ENCODE measurements at regions not wholly inside any gene's neighbourhood (a gene's known extent, or its start where the extent isn't known, plus 50 kb on each side); places are given as distances from the start of the nearest gene placed in this dataset.

GRCh38 chr11:32200136-32200847, 109.4 kb downstream of the RCN1 start:
- no peak for DNase-seq (ENCODE audit: low read depth in 2 of 2)

- no peak for DNase-seq (ENCODE audit: low read depth in 2 of 2)
These were observed 113.9 kb downstream of the RCN1 start for GRCh38 chr11:32204751-32205150.

- no peak for DNase-seq (ENCODE audit: low read depth in 2 of 2)
These were observed 119.7 kb downstream of the RCN1 start for GRCh38 chr11:32210556-32210955.

- DNase-seq (ENCODE audit: low read depth in 2 of 2), result no peak
These were observed 122.3 kb downstream of the RCN1 start for GRCh38 chr11:32213223-32213622.

- no peak for DNase-seq (ENCODE audit: low read depth in 2 of 2)
These were observed 124.3 kb downstream of the RCN1 start for GRCh38 chr11:32215157-32215556.

- no peak for DNase-seq (ENCODE audit: low read depth in 2 of 2)
These were observed 125.9 kb downstream of the RCN1 start for GRCh38 chr11:32216749-32217148.

- no peak for DNase-seq (ENCODE audit: low read depth in 2 of 2)
These were observed 128.4 kb downstream of the RCN1 start for GRCh38 chr11:32219320-32219719.

- no peak for DNase-seq (ENCODE audit: low read depth in 2 of 2)
These were observed 130.7 kb downstream of the RCN1 start for GRCh38 chr11:32221476-32222032.

GRCh38 chr11:32224580-32224979, 133.7 kb downstream of the RCN1 start:
- no peak for DNase-seq (ENCODE audit: low read depth in 2 of 2)

GRCh38 chr11:32225571-32226285, 134.9 kb downstream of the RCN1 start:
- no peak for DNase-seq (ENCODE audit: low read depth in 2 of 2)

- DNase-seq (ENCODE audit: low read depth in 2 of 2), result no peak
These were observed 135.6 kb downstream of the RCN1 start for GRCh38 chr11:32226480-32226879.

- no peak for DNase-seq (ENCODE audit: low read depth in 2 of 2)
These were observed 138.8 kb downstream of the RCN1 start for GRCh38 chr11:32229576-32230240.

GRCh38 chr11:32231909-32232493, 141.1 kb downstream of the RCN1 start:
- DNase-seq (ENCODE audit: low read depth in 2 of 2), result no peak

- DNase-seq (ENCODE audit: low read depth in 2 of 2), result no peak
These were observed 141.6 kb downstream of the RCN1 start for GRCh38 chr11:32232516-32232915.

GRCh38 chr11:32233276-32233675, 142.4 kb downstream of the RCN1 start:
- DNase-seq (ENCODE audit: low read depth in 2 of 2), result no peak

GRCh38 chr11:32233928-32234327, 143.1 kb downstream of the RCN1 start:
- DNase-seq (ENCODE audit: low read depth in 2 of 2), result no peak

- no peak for DNase-seq (ENCODE audit: low read depth in 2 of 2)
These were observed 153.6 kb downstream of the RCN1 start for GRCh38 chr11:32244453-32244852.

GRCh38 chr11:32253706-32254105, 162.8 kb downstream of the RCN1 start:
- DNase-seq (ENCODE audit: low read depth in 2 of 2), result no peak

- no peak for DNase-seq (ENCODE audit: low read depth in 2 of 2)
These were observed 165.0 kb downstream of the RCN1 start for GRCh38 chr11:32255841-32256240.

GRCh38 chr11:32256466-32256865, 165.6 kb downstream of the RCN1 start:
- no peak for DNase-seq (ENCODE audit: low read depth in 2 of 2)

- no peak for DNase-seq (ENCODE audit: low read depth in 2 of 2)
These were observed 168.8 kb downstream of the RCN1 start for GRCh38 chr11:32259641-32260081.

- DNase-seq (ENCODE audit: low read depth in 2 of 2), result no peak
These were observed 171.5 kb downstream of the RCN1 start for GRCh38 chr11:32262367-32262766.

Data from stimulated activated CD4-positive, alpha-beta T cell treated with anti-CD3 and anti-CD28 coated beads, Interleukin-1b, Interleukin-23, amount 100 ng/mL, for 1 hour (primary cell).